GM10248 (cell line): ENCODE measurements at regions not wholly inside any gene's neighbourhood (a gene's known extent, or its start where the extent isn't known, plus 50 kb on each side); places are given as distances from the start of the nearest gene placed in this dataset.

Source experiments
- CTCF ChIA-PET: fragments of 300-600 bp; sonication (Branson Sonifier 250); formaldehyde crosslinking; extraction: SDS; loops from one replicate; lab custom pipeline; 2021; ENCODE audit warnings: antibody characterized with exemption; lab: Yijun Ruan, JAX
- POLR2A ChIA-PET: fragments of 350-650 bp; sonication (Branson Sonifier 250); formaldehyde crosslinking; extraction: SDS; loops from one replicate; lab custom pipeline; 2020; ENCODE audit warnings: antibody characterized with exemption; lab: Yijun Ruan, JAX
- DNase-seq: peaks from one replicate; pipeline ENCODE4 v3.0.0; 2012; ENCODE audit errors: extremely low spot score
- TF ChIP-seq, protein P1 (sequence below): IDR thresholded peaks from 2 replicates; pipeline ENCODE4 v1.5.1; 2012; ENCODE audit warnings: mild to moderate bottlenecking, low read depth; ENCODE audit errors: extremely low read depth, missing control alignments, control extremely low read depth

DNA sequence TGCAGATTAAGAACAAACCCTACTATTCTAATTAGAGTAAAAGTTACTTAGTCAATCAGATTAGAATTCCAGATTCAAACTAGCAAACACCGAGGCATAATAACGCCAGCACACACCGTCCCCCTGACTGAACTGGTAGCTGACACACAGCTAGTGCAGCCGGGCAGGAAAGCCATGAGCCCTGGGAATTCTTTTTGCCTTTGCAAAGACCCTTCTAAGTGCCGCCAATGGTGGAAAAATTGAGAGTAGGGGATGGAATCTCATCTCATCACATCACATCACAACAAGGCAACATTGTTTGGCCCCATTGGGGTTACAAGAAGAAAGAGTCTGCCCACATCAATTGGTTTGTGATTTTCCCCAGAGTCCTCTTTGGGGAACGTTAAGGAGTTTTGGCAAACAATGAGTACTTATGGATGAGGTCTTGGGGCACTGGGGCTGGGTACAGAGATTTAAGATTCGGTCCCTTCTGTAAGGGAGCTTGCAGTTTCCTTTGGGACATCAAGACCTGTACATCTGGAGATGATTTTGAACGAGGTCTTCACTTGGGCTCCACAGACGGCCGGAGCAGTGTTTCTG lies 120.4 kb upstream of the MEF2A start:
- TF ChIP-seq, protein P1, sequence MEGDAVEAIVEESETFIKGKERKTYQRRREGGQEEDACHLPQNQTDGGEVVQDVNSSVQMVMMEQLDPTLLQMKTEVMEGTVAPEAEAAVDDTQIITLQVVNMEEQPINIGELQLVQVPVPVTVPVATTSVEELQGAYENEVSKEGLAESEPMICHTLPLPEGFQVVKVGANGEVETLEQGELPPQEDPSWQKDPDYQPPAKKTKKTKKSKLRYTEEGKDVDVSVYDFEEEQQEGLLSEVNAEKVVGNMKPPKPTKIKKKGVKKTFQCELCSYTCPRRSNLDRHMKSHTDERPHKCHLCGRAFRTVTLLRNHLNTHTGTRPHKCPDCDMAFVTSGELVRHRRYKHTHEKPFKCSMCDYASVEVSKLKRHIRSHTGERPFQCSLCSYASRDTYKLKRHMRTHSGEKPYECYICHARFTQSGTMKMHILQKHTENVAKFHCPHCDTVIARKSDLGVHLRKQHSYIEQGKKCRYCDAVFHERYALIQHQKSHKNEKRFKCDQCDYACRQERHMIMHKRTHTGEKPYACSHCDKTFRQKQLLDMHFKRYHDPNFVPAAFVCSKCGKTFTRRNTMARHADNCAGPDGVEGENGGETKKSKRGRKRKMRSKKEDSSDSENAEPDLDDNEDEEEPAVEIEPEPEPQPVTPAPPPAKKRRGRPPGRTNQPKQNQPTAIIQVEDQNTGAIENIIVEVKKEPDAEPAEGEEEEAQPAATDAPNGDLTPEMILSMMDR = no peak
- peak; percentile 4 for DNase-seq
- ChIA-PET POLR2A (no interaction called here), CTCF (interaction anchor here (2.6 kb wide), 1 partner anchor 259 kb away, joined by 10 read pairs; no protein-coding TSS in a partner anchor)

DNA sequence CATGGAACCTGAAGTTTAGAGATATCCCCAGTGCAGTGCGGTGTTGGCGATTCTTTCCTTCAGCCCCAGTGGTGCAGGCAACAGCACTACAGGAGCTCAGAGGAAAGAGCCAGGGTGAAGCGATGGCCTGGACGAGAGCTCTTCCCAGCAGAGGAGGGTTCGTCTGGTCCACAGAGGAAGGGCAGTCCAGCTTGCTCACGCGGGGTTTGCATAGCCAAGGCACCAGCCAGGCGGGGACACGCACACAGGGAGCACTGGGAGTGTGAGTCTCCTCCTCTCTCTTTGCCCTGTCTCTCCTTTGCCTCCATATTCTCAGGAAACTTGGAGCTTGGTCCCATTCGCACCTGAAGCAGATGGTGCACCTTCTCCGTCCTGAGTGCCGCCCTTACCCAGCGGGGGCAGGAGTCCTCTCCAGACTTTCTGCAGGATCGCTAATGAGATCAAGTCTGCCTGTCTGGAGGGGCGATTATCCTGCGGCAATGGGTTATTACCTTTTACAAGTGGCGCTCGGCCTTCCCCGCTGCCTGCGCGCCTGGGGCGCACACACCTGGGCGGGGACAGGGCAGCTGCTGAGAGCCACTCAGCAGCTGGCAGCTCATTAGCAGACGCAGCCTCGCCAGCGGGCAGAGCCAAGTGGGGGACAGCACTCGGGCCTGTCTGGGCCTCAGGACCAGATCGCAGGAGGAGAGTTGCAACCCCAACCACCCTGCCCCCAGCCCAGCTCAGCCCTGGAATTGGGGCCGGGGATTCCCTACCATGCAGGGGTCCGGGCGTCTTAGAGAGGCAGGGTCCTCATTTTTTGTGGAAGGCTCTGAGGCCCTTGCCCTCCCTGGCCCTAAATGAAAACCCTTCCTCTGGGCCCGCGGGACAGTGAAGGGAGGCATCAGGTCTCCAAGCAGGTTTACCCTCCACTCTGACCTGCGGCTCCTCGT lies 119.0 kb upstream of the MEF2A start:
- TF ChIP-seq, protein P1 = no peak
- POLR2A ChIA-PET = no interaction called here
- DNase-seq = peak; percentile 6
- CTCF ChIA-PET = interaction anchor here (0.7 to 2.6 kb wide), 2 partner anchors 19 to 257 kb away, joined by 3 to 10 read pairs; no protein-coding TSS in a partner anchor

DNA sequence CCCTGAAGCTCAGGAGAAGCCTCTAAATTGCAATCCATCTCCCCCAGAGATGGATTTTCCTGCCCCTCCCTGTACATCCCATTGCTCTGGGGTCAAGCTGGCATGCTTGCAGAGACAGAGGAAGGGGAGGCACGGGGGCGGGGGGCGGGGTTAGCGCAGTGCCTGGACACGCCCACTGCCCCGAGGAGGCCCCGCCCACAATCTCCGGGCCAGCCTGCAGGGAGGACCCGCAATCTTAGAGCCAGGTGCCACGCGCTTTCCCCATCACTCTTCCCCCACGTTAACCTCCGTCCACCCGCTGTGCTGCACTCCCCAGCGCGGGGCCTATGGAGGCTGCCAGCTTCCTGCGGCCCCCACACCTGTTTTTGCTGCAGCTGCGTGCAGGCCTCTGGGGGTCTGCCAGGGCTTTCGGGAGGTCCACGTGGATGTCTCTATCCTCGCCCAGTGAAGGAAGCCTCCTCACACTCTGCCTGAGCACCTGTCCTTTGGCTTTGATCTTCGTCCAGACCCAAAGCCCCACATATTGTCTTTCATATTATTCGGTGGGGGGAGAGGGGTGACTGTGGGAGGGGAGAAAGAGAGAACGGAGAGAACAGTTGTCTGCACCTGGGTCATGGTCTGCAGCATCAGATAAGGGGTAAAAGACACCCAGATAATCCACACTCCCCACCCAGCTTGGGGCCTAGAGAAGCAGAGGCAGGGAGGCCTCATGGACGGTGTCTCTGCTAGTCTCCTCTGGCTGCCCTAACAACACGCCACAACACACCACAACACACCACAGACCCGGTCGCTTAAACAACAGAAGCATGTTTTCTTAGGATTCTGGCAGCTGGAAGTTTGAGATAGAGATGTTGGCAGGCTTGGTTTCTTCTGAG lies 118.0 kb upstream of the MEF2A start:
- TF ChIP-seq, protein P1 = no peak
- ChIA-PET CTCF (interaction anchor here (2.6 kb wide), 1 partner anchor 257 kb away, joined by 10 read pairs; no protein-coding TSS in a partner anchor), POLR2A (no interaction called here)
- peak; percentile 37 for DNase-seq

DNA sequence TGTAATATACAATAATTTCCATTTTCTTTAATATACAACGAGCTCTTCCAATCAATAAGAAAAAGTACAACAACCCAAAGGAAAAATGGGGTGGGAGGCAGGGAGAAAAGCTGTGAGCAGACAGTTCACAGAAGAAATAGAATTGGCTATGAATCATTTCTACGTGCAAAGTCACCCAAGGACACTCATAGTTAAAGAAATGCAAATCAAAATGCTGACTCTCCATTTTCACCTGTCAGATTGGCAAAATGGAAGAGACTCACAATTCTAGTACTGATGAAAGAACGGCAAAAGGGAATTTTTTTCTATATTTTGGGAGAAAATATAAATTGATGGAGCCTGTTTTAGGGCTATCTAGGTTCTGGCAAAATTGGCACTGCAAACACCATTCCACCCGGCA lies 116.3 kb upstream of the MEF2A start:
- TF ChIP-seq, protein P1 = no peak
- POLR2A ChIA-PET = no interaction called here
- peak; percentile 3 for DNase-seq
- CTCF ChIA-PET = interaction anchor here (0.9 to 1.4 kb wide), 3 partner anchors 12 to 21 kb away, joined by 4 read pairs; no protein-coding TSS in a partner anchor

DNA sequence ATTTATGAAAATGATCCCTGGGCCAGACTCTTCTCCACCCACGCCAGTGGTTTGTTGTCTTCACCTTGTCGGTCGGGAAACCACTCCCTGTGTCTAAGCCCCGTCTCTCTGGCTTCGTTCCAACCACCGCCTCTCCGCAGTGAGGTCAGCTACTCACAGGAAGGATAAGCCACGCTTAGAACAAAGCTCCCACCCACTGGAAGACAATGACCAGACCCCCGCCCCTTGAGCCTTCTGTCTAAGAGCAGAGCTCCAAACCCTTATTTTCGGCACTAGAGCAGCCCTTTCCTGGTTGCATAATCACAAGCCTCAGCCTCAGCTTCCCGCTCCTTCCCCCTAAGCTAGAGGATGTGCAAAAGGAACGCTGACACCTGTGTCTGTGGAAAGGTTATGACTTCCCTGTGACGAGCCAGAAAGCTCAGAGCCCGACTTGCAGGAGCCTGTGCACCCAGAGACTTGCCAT lies 114.9 kb upstream of the MEF2A start:
- TF ChIP-seq, protein P1 = no peak
- DNase-seq = peak; percentile 56
- ChIA-PET CTCF (no interaction called here), POLR2A (no interaction called here)

DNA sequence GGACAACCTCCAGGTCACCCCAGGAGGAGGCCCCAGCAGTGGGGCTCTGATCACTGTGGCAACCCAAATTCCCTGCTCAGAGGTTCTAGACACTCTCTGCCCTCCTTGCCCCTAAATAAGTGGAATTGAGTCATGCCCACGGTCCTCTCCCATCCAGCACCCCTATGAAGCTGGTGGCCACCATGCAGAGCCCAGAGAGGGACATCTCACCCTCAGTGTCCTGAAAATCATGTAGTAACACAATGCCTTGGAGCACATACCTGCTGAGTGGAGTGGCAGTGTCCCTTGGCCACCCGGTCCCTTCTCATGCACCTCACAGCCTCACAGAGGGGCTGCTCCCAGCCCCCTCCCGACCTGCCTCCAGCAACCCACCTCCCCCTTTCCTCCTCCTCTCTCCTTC lies 114.3 kb upstream of the MEF2A start:
- ChIA-PET CTCF (no interaction called here), POLR2A (no interaction called here)
- TF ChIP-seq, protein P1 = no peak
- peak; percentile 16 for DNase-seq
